Loucy (cell line): ENCODE measurements at regions not wholly inside any gene's neighbourhood (a gene's known extent, or its start where the extent isn't known, plus 50 kb on each side); places are given as distances from the start of the nearest gene placed in this dataset.

Experiments
- H2AFZ ChIP-seq: fragments of 200-600 bp; sonication (generic); 2 replicates; pipeline ENCODE4 v1.6.0; 2016; ENCODE audit warnings: antibody characterized with exemption, mild to moderate bottlenecking, low read length, moderate library complexity
- H3F3A ChIP-seq: fragments of 200-600 bp; 2 replicates; pipeline ENCODE4 v1.6.0; 2016; ENCODE audit warnings: antibody characterized with exemption, low read depth, mild to moderate bottlenecking
- H3K27me3 ChIP-seq: fragments of 200-600 bp; sonication (generic); 2 replicates; pipeline ENCODE4 v1.6.1; 2014; ENCODE audit warnings: low read length, mild to moderate bottlenecking; ENCODE audit not compliant: insufficient read depth, poor library complexity, severe bottlenecking
- H3K36me3 ChIP-seq: fragments of 200-600 bp; sonication (generic); 2 replicates; pipeline ENCODE4 v1.6.1; 2016; ENCODE audit warnings: low read length; ENCODE audit not compliant: insufficient read depth
- H3K4me1 ChIP-seq: fragments of 200-600 bp; sonication (generic); 2 replicates; pipeline ENCODE4 v1.5.1; 2014; ENCODE audit warnings: low read length, mild to moderate bottlenecking; ENCODE audit not compliant: insufficient read depth, poor library complexity, severe bottlenecking
- H3K4me2 ChIP-seq: fragments of 200-600 bp; sonication (generic); 2 replicates; pipeline ENCODE4 v1.6.0; 2014; ENCODE audit warnings: antibody characterized with exemption, low read length, low read depth, mild to moderate bottlenecking; ENCODE audit not compliant: poor library complexity, severe bottlenecking
- H3K4me3 ChIP-seq: fragments of 200-600 bp; sonication (generic); 2 replicates; pipeline ENCODE4 v1.5.1; 2014; ENCODE audit warnings: low read length, mild to moderate bottlenecking, mixed read lengths; ENCODE audit not compliant: poor library complexity, severe bottlenecking
- H3K79me2 ChIP-seq: fragments of 200-600 bp; sonication (generic); 2 replicates; pipeline ENCODE4 v1.6.1; 2014; ENCODE audit warnings: low read length; ENCODE audit not compliant: insufficient read depth
- H3K9ac ChIP-seq: fragments of 200-600 bp; sonication (generic); 2 replicates; pipeline ENCODE4 v1.6.0; 2014; ENCODE audit warnings: mild to moderate bottlenecking, low read depth, low read length, moderate library complexity; ENCODE audit not compliant: poor library complexity, severe bottlenecking
- H3K9me2 ChIP-seq: fragments of 200-600 bp; sonication (generic); replicated peaks from 2 replicates; pipeline ENCODE4 v1.6.1; 2016; ENCODE audit warnings: low read depth, low read length, mixed read lengths
- H3K9me3 ChIP-seq: fragments of 200-600 bp; sonication (generic); 2 replicates; pipeline ENCODE4 v1.6.1; 2014; ENCODE audit warnings: mild to moderate bottlenecking, antibody characterized with exemption, low read length, low read depth; ENCODE audit not compliant: insufficient read depth
- H4K20me1 ChIP-seq: fragments of 200-600 bp; sonication (generic); 2 replicates; pipeline ENCODE4 v1.6.0; 2014; ENCODE audit warnings: antibody characterized with exemption, low read length, mild to moderate bottlenecking; ENCODE audit not compliant: insufficient read depth, poor library complexity, severe bottlenecking
- CTCF ChIP-seq: fragments of 200-600 bp; sonication (generic); conservative IDR thresholded peaks from 2 replicates; pipeline ENCODE4 v1.5.1; 2014; ENCODE audit warnings: mild to moderate bottlenecking, antibody characterized with exemption, low read length
- EZH2phosphoT487 ChIP-seq: fragments of 200-600 bp; IDR thresholded peaks from 2 replicates; pipeline ENCODE4 v1.6.1; 2018; ENCODE audit warnings: antibody characterized with exemption, mild to moderate bottlenecking, moderate library complexity, borderline replicate concordance

- no peak overlapping the region for H2AFZ ChIP-seq
- no peaks in the 10 kb centered on the region for H3K36me3 ChIP-seq
- no peaks in the 10 kb centered on the region for H4K20me1 ChIP-seq
- H3K27me3 ChIP-seq = no peaks in the 10 kb centered on the region
- TF ChIP-seq EZH2phosphoT487 (no peak), CTCF (no peak)
- H3K9me3 ChIP-seq = no peaks in the 10 kb centered on the region
- no peaks in the 10 kb centered on the region for H3F3A ChIP-seq
- no peaks in the 10 kb centered on the region for H3K9me2 ChIP-seq
- H3K79me2 ChIP-seq = no peaks in the 10 kb centered on the region
- H3K9ac ChIP-seq = no peak overlapping the region
- H3K4me2 ChIP-seq = no peak overlapping the region
- peaks cover 4% of the 10 kb centered on the region for H3K4me1 ChIP-seq
- H3K4me3 ChIP-seq = no peak overlapping the region
Observed at GRCh38 chr18:47593744-47594472, 336.6 kb downstream of the SMAD2 start.

- no peaks in the 10 kb centered on the region for H3K79me2 ChIP-seq
- H3K36me3 ChIP-seq = no peaks in the 10 kb centered on the region
- no peaks in the 10 kb centered on the region for H3F3A ChIP-seq
- H3K4me1 ChIP-seq = peaks cover 4% of the 10 kb centered on the region
- no peaks in the 10 kb centered on the region for H3K27me3 ChIP-seq
- H3K9ac ChIP-seq = no peak overlapping the region
- no peaks in the 10 kb centered on the region for H3K9me2 ChIP-seq
- H2AFZ ChIP-seq = no peak overlapping the region
- H3K4me3 ChIP-seq = no peak overlapping the region
- no peak overlapping the region for H3K4me2 ChIP-seq
- no peaks in the 10 kb centered on the region for H3K9me3 ChIP-seq
- no peak for TF ChIP-seq EZH2phosphoT487
- no peak for TF ChIP-seq CTCF
- no peaks in the 10 kb centered on the region for H4K20me1 ChIP-seq
Observed at GRCh38 chr18:47591429-47591828, 339.0 kb downstream of the SMAD2 start.

GRCh38 chr18:47587587-47587986 is 336.1 kb upstream of the SKOR2 start:
- no peak overlapping the region for H3K9ac ChIP-seq
- no peak overlapping the region for H3K4me3 ChIP-seq
- no peak for TF ChIP-seq EZH2phosphoT487
- TF ChIP-seq CTCF = no peak
- H3K4me2 ChIP-seq = no peak overlapping the region
- H3K79me2 ChIP-seq = no peaks in the 10 kb centered on the region
- no peaks in the 10 kb centered on the region for H3K27me3 ChIP-seq
- H3K36me3 ChIP-seq = no peaks in the 10 kb centered on the region
- H3F3A ChIP-seq = no peaks in the 10 kb centered on the region
- H4K20me1 ChIP-seq = no peaks in the 10 kb centered on the region
- H2AFZ ChIP-seq = no peak overlapping the region
- H3K9me3 ChIP-seq = no peaks in the 10 kb centered on the region
- H3K9me2 ChIP-seq = no peaks in the 10 kb centered on the region
- H3K4me1 ChIP-seq = peaks cover 4% of the 10 kb centered on the region
